ACHN (cell line): ENCODE measurements at regions not wholly inside any gene's neighbourhood (a gene's known extent, or its start where the extent isn't known, plus 50 kb on each side); places are given as distances from the start of the nearest gene placed in this dataset.
"Not testable (repeated sequence)": the region's sequence is repeated elsewhere in the genome, so short reads cannot be mapped to it uniquely, and the experiment has no call there.

ENCODE experiments used
- DNase-seq: peaks from one replicate; pipeline ENCODE4 v3.0.0-alpha.2; 2015
- in situ Hi-C: cut with HindIII; loops from 2 replicates; pipeline ENCODE4 v1.10.0; 2017; ENCODE audit warnings: low sequenced_read_pairs, low pct_ligation_motif_present, low pct_unique_long_range_greater_than_20kb

DNA sequence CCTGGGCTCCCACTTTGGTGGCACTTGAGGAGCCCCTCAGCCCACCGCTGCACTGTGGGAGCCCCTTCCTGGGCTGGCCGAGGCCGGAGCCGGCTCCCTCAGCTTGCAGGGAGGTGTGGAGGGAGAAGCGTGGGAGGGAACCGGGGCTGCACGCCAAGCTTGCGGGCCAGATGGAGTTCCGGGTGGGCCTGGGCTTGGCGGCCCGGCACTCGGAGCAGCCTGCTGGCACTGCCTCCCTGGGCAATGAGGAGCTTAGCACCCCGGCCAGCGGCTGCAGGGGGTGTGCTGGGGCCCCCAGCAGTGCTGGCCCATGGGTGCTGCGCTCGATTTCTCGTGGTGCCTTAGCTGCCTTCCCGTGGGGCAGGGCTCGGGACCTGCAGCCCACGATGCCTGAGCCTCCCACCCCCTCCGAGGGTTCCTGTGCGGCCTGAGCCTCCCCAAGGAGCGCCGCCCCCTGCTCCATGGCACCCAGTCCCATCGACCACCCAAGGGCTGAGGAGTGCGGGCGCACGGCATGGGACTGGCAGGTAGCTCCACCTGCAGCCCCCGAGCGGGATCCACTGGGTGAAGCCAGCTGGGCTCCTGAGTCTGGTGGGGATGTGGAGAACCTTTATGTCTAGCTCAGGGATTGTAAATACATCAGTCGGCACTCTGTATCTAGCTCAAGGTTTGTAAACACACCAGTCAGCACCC is 1068.5 kb downstream of the ROBO2 start:
- DNase-seq, in situ Hi-C loops: not testable (repeated sequence)

DNA sequence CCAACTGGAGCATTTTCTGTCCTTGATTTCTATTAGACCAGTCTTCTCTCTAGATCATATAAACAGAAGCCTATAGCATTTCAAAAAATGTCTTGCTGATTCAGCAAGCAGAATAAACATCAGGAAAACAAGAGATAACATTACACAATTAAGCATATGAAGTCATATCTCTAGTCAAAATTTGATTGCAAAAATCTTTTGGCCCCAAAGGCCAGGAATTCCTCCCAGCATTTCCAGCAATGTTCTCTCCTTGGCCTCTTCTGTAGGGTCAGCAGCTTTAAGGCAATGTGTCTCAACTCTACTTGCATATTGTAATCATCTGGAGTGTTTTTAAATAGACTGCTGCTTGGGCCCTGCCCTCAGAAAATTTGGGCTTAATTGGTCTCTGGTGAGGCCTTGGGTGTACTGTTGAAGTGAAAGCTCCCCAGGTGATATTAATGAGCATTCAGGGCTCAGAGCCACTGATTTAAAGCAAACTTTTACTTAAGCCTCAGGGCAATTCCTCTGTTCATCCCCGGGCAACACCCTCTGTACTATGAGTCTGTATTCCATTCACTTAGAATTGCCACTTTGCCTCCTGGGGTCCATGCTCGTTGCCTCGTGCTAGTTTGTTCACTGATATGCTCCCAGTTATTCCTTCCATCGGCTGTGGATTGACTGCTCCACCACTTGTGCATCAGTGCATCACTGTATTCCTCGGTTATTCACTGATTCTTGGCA is 1072.6 kb downstream of the ROBO2 start:
- in situ Hi-C loops = no loop called here
- no peak for DNase-seq

DNA sequence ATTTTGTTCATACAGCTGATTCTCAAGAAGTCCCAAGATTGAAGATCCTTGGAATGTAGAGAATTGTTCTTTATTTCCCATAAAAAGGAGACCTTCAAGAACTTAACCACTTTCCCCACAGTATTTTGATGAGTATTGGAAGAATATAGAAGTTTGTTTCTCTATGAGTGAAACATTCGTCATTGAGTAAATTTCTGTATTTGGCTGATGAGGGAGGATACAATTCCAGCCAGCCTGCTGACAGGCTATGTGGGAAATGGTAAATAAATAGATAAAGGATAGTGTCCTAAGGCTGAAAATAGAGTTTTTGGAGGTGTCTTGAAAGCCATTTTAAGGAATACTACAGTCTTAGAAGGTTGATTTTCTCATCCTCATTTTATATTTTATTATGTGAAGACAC is 1076.1 kb downstream of the ROBO2 start:
- in situ Hi-C loops = no loop called here
- DNase-seq = no peak

DNA sequence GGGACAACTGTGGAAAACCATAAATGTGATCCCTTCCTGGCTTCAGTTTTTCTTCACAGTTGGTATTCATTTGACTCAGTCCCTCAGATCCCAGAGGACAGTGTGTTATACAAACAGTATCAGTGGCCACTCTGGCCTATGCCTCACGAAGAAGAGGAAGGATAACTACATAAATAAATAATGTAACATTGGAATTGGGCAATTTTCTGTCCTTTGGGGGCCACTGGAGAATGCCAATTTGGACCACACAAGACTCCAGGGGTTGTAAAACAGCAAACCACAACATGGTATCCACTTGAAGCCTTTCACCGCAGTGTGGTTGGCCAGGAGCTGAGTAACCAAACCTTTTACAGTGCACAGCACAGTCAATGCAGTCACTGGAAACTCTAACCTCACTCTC is 1077.0 kb downstream of the ROBO2 start:
- DNase-seq = no peak
- in situ Hi-C loops = no loop called here

DNA sequence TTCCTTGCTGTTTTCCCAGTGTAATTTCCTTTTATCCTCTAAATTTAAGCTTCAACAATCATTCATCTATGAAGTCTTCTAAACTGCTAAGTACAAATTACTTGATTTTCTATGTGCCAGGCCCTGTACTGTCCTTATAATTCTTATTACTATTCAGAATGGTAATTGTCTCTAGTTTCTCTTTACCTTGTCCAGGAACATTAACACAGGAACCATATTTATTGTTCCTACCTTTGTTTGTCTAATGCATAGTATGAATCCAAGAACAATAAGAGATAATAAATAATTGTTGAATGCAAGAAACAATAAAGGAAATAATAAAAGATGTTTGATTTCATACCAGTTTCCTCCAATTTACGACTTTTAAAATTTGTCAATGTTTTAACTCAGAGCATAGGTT is 1083.2 kb downstream of the ROBO2 start:
- in situ Hi-C loops = no loop called here
- DNase-seq = no peak

DNA sequence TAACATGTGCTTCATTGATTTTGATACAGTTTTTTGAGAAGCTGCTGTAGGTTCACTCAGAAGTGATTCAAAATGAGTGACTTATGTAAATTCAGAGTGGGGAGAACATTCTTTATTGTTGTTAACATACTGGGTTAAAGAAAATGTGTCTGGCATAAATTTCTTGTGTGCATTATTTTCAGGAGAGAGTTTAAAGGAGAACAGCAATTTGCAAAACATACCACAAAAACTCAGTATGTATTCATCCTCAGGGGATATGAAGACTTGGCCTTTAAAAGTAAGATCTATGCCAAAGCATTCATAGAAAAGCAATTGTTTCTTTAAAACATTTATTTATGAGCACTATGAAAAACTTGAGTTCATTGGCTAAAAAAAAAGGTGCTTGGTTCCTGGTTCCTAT is 1089.8 kb downstream of the ROBO2 start:
- no peak for DNase-seq
- in situ Hi-C loops = no loop called here

DNA sequence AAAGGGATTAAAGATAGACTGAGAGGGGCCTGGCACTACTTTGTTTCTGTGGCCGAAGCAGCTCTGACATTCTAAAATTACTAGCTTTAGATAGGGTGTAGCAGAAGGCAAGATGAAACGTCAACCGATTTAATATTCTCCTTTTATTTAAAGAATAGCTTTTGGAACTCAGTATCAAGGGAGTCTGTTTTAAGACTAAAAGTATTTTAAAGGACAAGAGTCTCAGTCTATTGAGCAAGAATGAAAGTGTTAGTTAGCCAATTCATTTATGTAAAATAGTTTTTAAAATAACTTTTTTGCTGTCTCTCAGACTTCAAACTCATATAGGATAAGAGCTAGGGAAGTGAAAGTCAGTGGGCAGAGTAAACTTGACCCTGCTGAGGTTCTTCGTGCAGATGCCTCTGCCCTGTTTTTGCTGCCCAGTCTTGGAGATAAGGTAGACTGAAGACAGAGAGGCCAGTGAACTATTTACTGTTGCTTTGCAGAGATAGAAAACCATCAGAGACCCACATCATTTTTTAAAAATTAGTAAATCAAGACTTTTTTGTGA is 1090.9 kb downstream of the ROBO2 start:
- no peak for DNase-seq
- in situ Hi-C loops = no loop called here

DNA sequence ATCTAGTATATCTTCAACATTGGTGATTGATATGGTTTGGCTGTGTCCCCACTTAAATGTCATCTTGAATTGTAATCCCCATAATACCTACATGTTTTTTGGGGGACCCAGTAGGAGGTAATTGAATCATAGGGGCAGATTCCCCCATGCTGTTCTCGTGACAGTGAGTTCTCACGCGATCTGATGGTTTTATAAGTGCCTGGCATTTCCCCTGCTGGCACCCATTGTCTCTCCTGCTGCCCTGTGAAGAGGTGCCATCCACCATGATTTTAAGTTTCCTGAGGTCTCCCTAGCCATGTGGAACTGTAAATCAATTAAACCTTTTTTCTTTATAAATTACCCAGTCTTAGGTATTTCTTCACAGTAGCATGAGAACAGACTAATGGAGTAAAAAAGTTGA is 1094.6 kb downstream of the ROBO2 start:
- DNase-seq = no peak
- in situ Hi-C loops = no loop called here

DNA sequence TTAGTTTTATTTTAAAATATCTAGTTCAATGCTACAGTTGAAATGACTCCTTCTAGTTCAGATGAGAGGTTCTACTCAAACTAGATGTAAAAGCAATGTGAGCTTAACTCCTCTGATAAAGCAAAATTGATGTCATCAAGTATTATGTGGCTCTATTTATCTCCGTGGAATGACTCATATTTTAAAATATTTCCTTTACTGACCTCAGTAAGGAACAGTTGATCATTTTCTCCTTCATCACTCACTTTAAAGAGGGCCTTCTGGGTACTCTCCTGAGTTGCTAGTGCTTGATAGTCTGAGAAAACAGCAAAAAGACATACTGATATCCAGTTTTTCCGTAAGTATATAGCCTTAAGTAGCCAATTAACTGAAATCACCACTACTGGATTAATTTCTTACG is 1099.3 kb downstream of the ROBO2 start:
- in situ Hi-C loops = no loop called here
- peak; percentile 1 for DNase-seq

DNA sequence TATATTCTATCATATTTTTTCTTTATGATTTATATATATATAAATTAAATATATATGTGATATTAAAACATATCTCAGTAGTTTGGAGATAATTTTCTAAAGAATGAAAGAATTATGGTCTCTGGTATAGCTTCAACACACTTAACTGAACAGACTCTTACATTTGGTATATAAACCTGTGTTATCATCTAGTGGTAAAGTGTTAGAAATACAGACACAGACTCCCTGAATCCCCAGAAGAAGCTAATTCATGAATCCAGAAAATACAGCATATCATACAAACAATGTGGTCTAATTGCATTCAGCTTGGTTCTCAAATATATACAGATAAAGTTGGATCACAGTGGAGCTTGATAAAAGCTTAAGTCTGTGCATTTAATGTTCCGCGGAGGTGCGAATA is 1100.4 kb downstream of the ROBO2 start:
- DNase-seq = no peak
- in situ Hi-C loops = no loop called here

DNA sequence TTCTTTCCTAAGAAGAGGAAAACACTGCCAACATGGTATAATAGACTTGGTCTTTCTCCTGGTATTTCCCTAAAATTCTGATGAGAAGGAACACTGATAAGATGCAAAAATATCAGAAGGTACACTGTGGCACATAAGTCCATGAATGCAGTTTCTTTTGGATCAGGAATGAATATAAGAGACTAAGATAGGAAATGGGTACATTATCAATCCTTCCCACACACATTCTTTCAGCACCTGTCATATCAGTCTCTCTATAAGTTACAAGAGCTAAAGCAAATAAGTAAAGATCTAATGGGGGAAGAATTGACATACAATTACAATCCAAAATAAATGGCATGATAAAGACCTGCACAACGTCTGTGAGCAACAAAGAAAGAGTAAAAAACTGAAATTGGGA is 1101.0 kb downstream of the ROBO2 start:
- no peak for DNase-seq
- in situ Hi-C loops = no loop called here

DNA sequence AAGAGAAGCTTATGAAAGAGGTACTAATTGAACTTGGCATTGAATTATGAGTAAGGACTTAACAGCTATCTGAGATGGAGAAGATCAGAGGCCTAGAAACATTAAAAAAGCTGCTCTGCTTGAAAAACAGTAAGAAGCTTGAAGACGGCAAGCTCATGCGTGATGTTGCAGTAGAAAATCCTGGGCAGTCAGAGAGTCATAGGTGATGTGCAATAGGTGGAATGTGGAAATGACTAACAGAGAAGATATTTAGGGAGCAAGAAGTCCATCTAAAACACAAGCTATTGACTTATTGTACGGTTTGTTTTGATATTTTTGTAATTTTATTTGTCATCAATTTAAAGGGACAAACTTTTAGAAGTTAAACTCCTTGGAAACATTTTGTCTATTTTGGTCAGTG is 1101.4 kb downstream of the ROBO2 start:
- in situ Hi-C loops = no loop called here
- DNase-seq = no peak

DNA sequence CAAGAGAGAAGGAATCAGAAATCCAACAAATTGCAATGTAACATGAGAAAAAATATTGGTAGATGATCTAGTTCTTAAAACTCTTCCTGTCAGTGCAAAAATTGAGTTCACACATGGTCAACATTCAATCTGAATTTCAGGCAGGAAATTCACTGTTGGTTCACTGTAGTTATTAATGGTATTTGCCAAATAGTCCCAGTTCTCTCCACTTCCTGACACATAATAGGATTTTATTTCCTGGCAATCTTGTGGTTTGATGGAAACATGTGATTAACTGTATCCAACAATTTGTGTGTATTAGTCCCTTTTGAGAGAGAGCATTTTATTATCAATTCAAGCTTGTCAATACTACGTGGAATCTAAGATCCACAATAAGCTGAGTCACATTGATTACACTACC is 1103.1 kb downstream of the ROBO2 start:
- in situ Hi-C loops = no loop called here
- DNase-seq = no peak

DNA sequence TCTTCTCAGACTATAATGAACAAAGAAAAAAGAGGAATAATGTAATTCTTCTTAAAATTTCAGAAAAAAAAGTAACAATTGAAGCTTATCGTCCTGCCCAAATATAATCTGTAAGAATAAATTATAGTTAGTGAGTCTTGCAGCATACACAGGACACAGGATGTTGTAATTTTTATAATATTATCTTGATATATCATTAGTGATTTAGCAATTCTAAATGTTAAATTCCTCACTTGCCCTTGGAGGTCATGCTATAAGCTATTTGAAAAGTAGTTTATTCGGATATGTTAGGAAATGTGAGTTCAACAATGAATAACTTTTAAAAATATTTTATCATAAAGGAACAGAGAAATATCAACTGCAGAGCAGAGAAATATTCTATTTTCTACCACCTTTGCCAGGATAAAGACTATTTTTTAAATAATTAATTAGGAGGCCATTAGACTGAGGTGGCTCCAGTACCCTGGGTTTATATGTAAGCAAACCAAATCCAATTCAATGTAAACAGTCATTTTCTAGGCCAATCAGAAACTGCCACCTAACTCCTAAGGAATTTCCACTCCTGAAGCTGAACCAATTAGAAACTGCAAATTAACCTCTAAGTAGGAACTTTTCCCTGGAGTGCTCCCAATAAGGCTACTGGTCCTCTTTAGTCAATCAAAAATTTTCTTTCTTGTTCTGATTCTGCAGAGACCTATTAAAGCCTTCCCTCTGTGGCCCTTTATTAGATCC is 1109.3 kb downstream of the ROBO2 start:
- no peak for DNase-seq
- in situ Hi-C loops = no loop called here

DNA sequence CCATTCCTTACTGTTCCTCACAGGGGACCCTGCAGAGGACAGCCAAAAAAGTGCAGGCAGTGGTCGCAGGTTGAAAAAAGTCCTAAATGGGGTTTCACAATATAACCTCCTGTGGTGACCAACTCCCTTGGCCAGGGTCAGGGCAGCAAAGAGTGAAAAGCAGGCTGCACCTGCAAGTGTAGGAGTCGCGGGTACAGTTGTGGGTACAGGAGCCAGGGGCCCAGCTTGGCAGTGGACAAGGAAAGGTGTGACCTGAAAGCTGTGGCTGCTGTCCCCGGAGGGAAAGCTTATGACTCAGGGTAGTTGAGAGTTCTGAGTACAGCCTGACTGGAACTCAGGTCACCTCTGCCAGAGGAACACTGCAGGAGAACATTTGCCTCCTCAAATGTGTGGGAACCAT is 1114.1 kb downstream of the ROBO2 start:
- in situ Hi-C loops = no loop called here
- no peak for DNase-seq

DNA sequence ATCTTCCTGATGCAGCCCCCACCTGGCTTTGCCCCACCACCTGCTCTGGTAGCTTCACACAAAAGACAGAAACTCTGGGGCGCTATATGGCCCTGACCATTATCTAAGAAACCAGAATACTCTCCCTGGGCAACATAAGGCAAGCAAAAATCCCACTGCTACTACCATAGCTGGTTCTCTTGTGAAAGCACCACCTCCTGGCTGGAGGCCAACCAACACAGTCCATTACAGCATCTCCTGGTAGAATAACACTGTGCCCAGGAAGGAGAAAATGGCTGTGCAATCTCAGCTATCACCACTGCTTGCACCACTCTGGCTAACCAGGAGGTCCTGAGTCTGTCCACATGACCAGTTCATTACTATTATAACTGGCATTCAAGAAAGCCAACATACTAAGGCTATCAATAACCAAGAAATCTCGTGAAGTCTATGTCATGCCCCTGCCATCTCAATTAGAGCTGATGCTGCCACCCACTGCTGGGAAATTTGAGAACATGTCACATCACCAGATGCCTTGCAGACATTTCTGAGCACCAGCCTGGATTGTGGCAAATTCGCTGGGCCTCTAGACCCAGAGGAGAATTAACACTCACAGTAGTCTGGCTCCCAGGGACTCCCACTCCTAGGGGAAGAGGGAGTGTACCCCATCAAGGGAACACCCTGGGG is 1114.8 kb downstream of the ROBO2 start:
- in situ Hi-C loops = no loop called here
- no peak for DNase-seq

DNA sequence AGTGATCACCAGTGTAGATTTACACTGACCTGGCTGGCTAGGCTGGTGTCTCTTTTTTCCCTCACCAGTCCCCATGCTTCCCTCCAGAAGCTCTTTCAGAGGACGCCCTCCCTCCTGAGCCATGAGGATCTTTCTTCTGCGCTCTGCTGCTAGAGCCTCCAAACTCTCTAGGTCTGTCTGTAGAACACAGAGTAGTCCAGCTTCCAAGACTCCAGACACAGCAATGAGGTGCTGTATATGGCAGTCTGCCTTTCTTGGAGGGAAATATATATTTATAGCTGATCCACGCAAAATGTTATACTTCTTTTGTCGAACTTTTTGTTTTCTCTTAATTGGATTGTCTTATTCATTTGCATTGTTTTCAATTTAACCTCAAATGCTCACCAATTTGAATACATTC is 1121.8 kb downstream of the ROBO2 start:
- no peak for DNase-seq
- in situ Hi-C loops = no loop called here

DNA sequence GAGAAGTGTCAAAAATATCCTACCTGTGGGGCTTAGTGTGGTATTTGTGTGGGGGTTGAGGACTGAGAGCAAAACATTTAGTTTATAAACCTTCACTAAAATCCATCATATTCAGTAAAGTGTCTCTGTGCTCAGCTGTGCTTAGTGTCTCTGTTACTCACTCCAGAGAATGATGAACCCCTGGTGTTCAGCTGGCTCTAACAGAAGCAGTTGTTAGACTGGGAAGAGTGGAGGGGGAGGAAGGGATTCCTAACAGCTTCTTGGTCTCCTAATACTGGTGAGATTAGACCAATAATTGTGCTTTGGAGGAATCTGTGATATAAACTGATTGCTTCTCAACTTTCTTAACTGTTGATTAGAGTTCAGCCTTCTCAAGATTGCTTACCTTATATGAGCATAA is 1123.5 kb downstream of the ROBO2 start:
- DNase-seq = no peak
- in situ Hi-C loops = no loop called here

DNA sequence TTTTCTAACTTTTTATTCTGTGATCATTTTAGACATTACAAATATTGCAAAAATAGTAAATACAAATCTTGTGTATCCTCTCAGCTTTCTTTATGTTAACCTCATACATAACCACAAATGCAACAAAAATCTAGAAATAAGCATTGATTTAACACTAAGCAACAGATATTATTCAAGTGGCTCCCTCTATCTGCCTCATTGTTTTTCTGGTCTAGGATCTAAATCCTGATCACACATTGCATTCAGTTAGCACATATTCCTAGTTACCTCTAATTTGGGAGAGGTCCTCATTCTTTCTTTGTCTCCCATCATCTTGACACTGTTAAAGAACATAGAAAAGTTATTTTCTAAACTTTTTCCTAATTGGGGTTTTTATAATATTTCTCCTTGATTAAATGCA is 1126.0 kb downstream of the ROBO2 start:
- in situ Hi-C loops = no loop called here
- no peak for DNase-seq
